Heart right ventricle (tissue), 16 donors: ENCODE measurements at regions not wholly inside any gene's neighbourhood (a gene's known extent, or its start where the extent isn't known, plus 50 kb on each side); places are given as distances from the start of the nearest gene placed in this dataset.

ENCODE experiments used
- ATAC-seq, 8 donors: fragments of 200-7000 bp; cut with Tn5 transposase; one replicate each; pipeline ENCODE4 v1.9.1; 2020; ENCODE audit warnings: mild to moderate bottlenecking in 8 of 8, moderate library complexity in 8 of 8, moderate number of reproducible peaks in 1 of 8
- DNase-seq, 2 donors: peaks; one replicate each; pipeline ENCODE4 v3.0.0-alpha.2; 2020
- H3K27ac ChIP-seq, 10 donors: fragments of 200-600 bp; sonication (generic) in 2 of 10; one replicate each; pipeline versions ENCODE4 v1.5.0 to v1.8.0; 2020 to 2022; ENCODE audit warnings: mild to moderate bottlenecking in 3 of 10
- H3K27me3 ChIP-seq, 7 donors: fragments of 200-600 bp; one replicate each; pipeline ENCODE4 v1.8.0; 2021 to 2022; ENCODE audit warnings: mild to moderate bottlenecking in 2 of 7
- H3K36me3 ChIP-seq, 9 donors: fragments of 200-600 bp; sonication (generic) in 1 of 9; one replicate each; pipeline versions ENCODE4 v1.5.0 to v1.8.0; 2020 to 2022; ENCODE audit warnings: mild to moderate bottlenecking in 2 of 9
- H3K4me1 ChIP-seq, 9 donors: fragments of 200-600 bp; sonication (generic) in 1 of 9; one replicate each; pipeline versions ENCODE4 v1.5.0 to v1.8.0; 2020 to 2022; ENCODE audit warnings: mild to moderate bottlenecking in 4 of 9
- H3K4me3 ChIP-seq, 10 donors: fragments of 200-600 bp; sonication (generic) in 2 of 10; one replicate each; pipeline versions ENCODE4 v1.5.0 to v1.8.0; 2020 to 2022; ENCODE audit warnings: mild to moderate bottlenecking in 7 of 10, moderate library complexity in 2 of 10
- H3K9me3 ChIP-seq, 11 donors: fragments of 200-600 bp in 10 of 11; sonication (generic) in 2 of 11; one replicate each; pipeline versions ENCODE4 v1.5.0 to v1.8.0; 2013 to 2022; ENCODE audit warnings: mild to moderate bottlenecking in 2 of 11, control low read depth in 1 of 11, moderate library complexity in 1 of 11
- CTCF ChIP-seq, 9 donors: fragments of 200-600 bp; sonication (generic) in 2 of 9; IDR thresholded peaks; one replicate each; pipeline versions ENCODE4 v1.5.0 to v1.8.0; 2021 to 2022; ENCODE audit warnings: antibody characterized with exemption in 9 of 9, mild to moderate bottlenecking in 5 of 9, moderate library complexity in 1 of 9
- WGBS, 2 donors: extraction: QIAGEN DNeasy Blood & Tissue Kit; methylation state at CpG; one replicate each; pipeline ENCODE4 v1.1.7; 2013; ENCODE audit warnings: inconsistent platforms in 1 of 2; 5-methylcytosine and 5-hydroxymethylcytosine counted together
- intact Hi-C, 10 donors: fragments of 100-400 bp; cut with DNase I; formaldehyde crosslinking; loops; one replicate each; pipeline versions ENCODE4 v1.11.1 to v1.14.2; 2022
- donor health status: Arrhythmogenic right ventricular cardiomyopathy.
- donor health status: ischemic (EF 13 %, LVEDD 7.1; RV severe dilation, severe dysfunction).
- donor health status: healthy with polysubstance abuse.
- donor health status: DM: no; HTN: yes; CAD: no.
- donor health status: DM: no; HTN: no; CAD: no.
- donor health status: ischemic (EF 25% LVEDD 6.9; RV normal size, moderate dysfunction).
- donor health status: ischemic (EF 25% LVEDD 5.7; RV mildly dilated, moderate dysfunction).
- donor health status: healthy.
- donor health status: DM: yes; HTN: yes; CAD: no.
- donor health status: Ischemic cardiomyopathy.
- donor health status: ischemic (EF 35%, LVEDD 5.7; RV mildly dilated, moderate dysfunction).
- donor health status: nonischemic (EF 11% LVEDD 7.7; RV severe dilation, severe dysfunction).
- donor health status: DM: yes; HTN: yes; CAD: no.
- donor health status: PGD.
- donor health status: ischemic (EF 29% LVEDD 5.4; RV normal size, mild dysfunction).
- donor health status: nonischemic (EF 23%, LVEDD 6.1; RV moderate dilation, normal function).

DNA sequence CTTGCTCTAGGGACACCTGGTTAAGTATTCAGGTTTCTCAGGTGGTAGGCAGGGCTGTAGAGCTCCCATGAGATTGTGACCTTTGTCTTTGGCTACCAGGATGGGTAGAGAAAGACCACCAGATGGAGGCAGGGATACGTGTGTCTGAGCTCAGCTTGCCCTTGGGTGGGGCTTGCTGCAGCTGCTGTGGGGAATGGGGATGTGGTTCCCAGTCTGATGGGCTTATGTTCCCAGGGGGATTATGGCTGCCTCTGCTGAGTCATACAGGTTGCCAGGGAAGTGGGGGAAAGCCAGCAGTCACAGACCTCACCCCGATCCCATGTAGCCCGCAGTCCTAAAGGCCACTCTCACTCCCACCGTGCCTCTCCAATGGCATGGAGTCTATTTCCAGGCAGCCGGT, 659.9 kb upstream of the KLF12 start:
- no peak overlapping the region for H3K4me3 ChIP-seq
- H3K4me1 ChIP-seq: no peaks in the 10 kb centered on the region
- WGBS, 2 donors: 86 to 95% methylated on average over 5 of the region's 5 CpGs

DNA sequence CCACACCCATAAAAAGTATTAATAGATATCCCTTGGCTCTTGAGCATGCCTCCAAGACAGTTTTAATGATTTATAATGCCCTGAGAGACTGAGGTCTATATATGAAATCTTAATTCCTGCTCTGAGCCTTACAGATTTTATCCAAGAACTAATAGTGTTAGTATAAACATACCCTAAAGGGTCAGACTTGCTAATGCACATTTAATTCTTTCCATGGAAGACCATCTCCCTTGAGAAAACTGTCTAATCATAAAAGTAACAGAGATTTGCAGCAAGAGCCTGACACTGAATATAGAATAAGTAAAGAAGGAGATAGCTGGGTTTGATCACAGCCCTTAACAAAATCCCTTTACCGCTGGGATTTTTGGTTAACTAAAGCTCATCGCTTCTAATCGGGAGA, 650.8 kb upstream of the KLF12 start:
- 63 to 77% methylated on average over 3 of the region's 3 CpGs for WGBS, 2 donors
- no peak for TF ChIP-seq CTCF (IDR thresholded peaks at IDR 0.05)
- intact Hi-C loops: no loop called here
- Histone ChIP-seq H3K4me3 (no peak overlapping the region), H3K36me3 (no peaks in the 10 kb centered on the region), H3K9me3 (peaks cover 0 to under 1% (median 0%) of the 10 kb centered on the region in 11 donors), H3K27ac (no peak overlapping the region), H3K27me3 (no peaks in the 10 kb centered on the region), H3K4me1 (no peaks in the 10 kb centered on the region)
- no peak for ATAC-seq
- no peak for DNase-seq

More for the DNA sequence above, 659.9 kb upstream of the KLF12 start:
- ATAC-seq: no peak
- intact Hi-C loops: no loop called here
- Histone ChIP-seq H3K27me3 (no peaks in the 10 kb centered on the region), H3K27ac (no peak overlapping the region), H3K9me3 (peaks cover 0 to 32% (median 5%) of the 10 kb centered on the region in 11 donors), H3K36me3 (no peaks in the 10 kb centered on the region)
- no peak for TF ChIP-seq CTCF (IDR thresholded peaks at IDR 0.05)
- no peak for DNase-seq

- no peaks in the 10 kb centered on the region for H3K36me3 ChIP-seq
- intact Hi-C loops: no loop called here
- WGBS, 2 donors: 74 to 82% methylated on average over 2 of the region's 2 CpGs
- no peak for TF ChIP-seq CTCF (IDR thresholded peaks at IDR 0.05)
- no peak for DNase-seq
- H3K4me1 ChIP-seq: no peaks in the 10 kb centered on the region
- H3K27me3 ChIP-seq: no peaks in the 10 kb centered on the region
- H3K9me3 ChIP-seq: no peaks in the 10 kb centered on the region
- ATAC-seq: no peak
- H3K27ac ChIP-seq: no peak overlapping the region
- no peak overlapping the region for H3K4me3 ChIP-seq
These were observed 644.7 kb upstream of the KLF12 start for GRCh38 chr13:74778946-74779345.

GRCh38 chr13:74778087-74778486, 643.9 kb upstream of the KLF12 start:
- Histone ChIP-seq H3K4me3 (no peak overlapping the region), H3K27me3 (no peaks in the 10 kb centered on the region), H3K4me1 (peaks cover 0 to 2% (median 0%) of the 10 kb centered on the region in 9 donors), H3K9me3 (no peaks in the 10 kb centered on the region), H3K27ac (no peak overlapping the region), H3K36me3 (no peaks in the 10 kb centered on the region)
- DNase-seq (no peak), ATAC-seq (no peak)
- intact Hi-C loops: no loop called here
- no peak for TF ChIP-seq CTCF (IDR thresholded peaks at IDR 0.05)
- WGBS, 2 donors: 83 to 84% methylated on average over 4 of the region's 4 CpGs
